ENCODE measurements at regions not wholly inside any gene's neighbourhood (a gene's known extent, or its start where the extent isn't known, plus 50 kb on each side); places are given as distances from the start of the nearest gene placed in this dataset.

- Histone ChIP-seq H3K36me3 (no peaks in the 10 kb centered on the region), H3K27ac (no peak overlapping the region), H3K9me3 (peaks cover 0 to 9% (median 3%) of the 10 kb centered on the region in 8 donors), H3K4me1 (no peaks in the 10 kb centered on the region), H3K27me3 (replicated peaks in 1 of 7) (no peaks in the 10 kb centered on the region), H3K4me3 (no peak overlapping the region)
- intact Hi-C loops (cut with DNase I; ENCODE audit: low total_unique reads) = no loop called here
- 83 to 94% (median 89%) methylated on average over 3 of the region's 3 CpGs for WGBS, 5 donors
- no peak for DNase-seq
- no peak for TF ChIP-seq POLR2A (IDR thresholded peaks at IDR 0.05)
Observed at GRCh38 chr1:79326875-79327274, 320.3 kb upstream of the ADGRL4 start.

- peaks cover 0 to 9% (median 3%) of the 10 kb centered on the region in 8 donors for H3K9me3 ChIP-seq
- no peak for DNase-seq
- intact Hi-C loops (cut with DNase I; ENCODE audit: low total_unique reads) = no loop called here
- H3K4me3 ChIP-seq = no peak overlapping the region
- H3K27me3 ChIP-seq (replicated peaks in 1 of 7) = no peaks in the 10 kb centered on the region
- no peaks in the 10 kb centered on the region for H3K36me3 ChIP-seq
- H3K27ac ChIP-seq = no peak overlapping the region
- no peaks in the 10 kb centered on the region for H3K4me1 ChIP-seq
- TF ChIP-seq POLR2AphosphoS5 (IDR thresholded peaks at IDR 0.05) = no peak
- no peak for TF ChIP-seq POLR2A (IDR thresholded peaks at IDR 0.05)
- TF ChIP-seq CTCF (IDR thresholded peaks at IDR 0.05 in 8 of 11, conservative IDR thresholded peaks at IDR 0.05 in 3 of 11) = no peak
Observed at GRCh38 chr1:79325705-79326104, 319.2 kb upstream of the ADGRL4 start.

GRCh38 chr1:79325126-79325525, 318.6 kb upstream of the ADGRL4 start:
- DNase-seq = no peak
- Histone ChIP-seq H3K27me3 (replicated peaks in 1 of 7) (no peaks in the 10 kb centered on the region), H3K4me1 (no peaks in the 10 kb centered on the region), H3K36me3 (no peaks in the 10 kb centered on the region), H3K4me3 (no peak overlapping the region), H3K9me3 (peaks cover 0 to 9% (median 3%) of the 10 kb centered on the region in 8 donors), H3K27ac (no peak overlapping the region)
- TF ChIP-seq POLR2A (IDR thresholded peaks at IDR 0.05) (no peak), CTCF (IDR thresholded peaks at IDR 0.05 in 8 of 11, conservative IDR thresholded peaks at IDR 0.05 in 3 of 11) (no peak), POLR2AphosphoS5 (IDR thresholded peaks at IDR 0.05) (no peak)
- intact Hi-C loops (cut with DNase I; ENCODE audit: low total_unique reads) = no loop called here
- 85 to 100% (median 93%) methylated on average over 2 of the region's 2 CpGs for WGBS, 5 donors

- Histone ChIP-seq H3K4me1 (no peaks in the 10 kb centered on the region), H3K27ac (no peak overlapping the region), H3K4me3 (no peak overlapping the region), H3K27me3 (replicated peaks in 1 of 7) (no peaks in the 10 kb centered on the region), H3K9me3 (peaks cover 0 to 9% (median 3%) of the 10 kb centered on the region in 8 donors), H3K36me3 (no peaks in the 10 kb centered on the region)
- 49 to 76% (median 57%) methylated on average over 1 of the region's 1 CpG for WGBS, 5 donors
- no peak for TF ChIP-seq POLR2A (IDR thresholded peaks at IDR 0.05)
- TF ChIP-seq CTCF (IDR thresholded peaks at IDR 0.05 in 8 of 11, conservative IDR thresholded peaks at IDR 0.05 in 3 of 11) = no peak
- TF ChIP-seq POLR2AphosphoS5 (IDR thresholded peaks at IDR 0.05) = no peak
- intact Hi-C loops (cut with DNase I; ENCODE audit: low total_unique reads) = no loop called here
- no peak for DNase-seq
Observed at GRCh38 chr1:79323239-79324025, 316.9 kb upstream of the ADGRL4 start.
